ENCODE measurements at regions not wholly inside any gene's neighbourhood (a gene's known extent, or its start where the extent isn't known, plus 50 kb on each side); places are given as distances from the start of the nearest gene placed in this dataset.

- peaks cover 2% of the 10 kb centered on the region for H3K9me3 Mint-ChIP-seq
- peaks cover 2% of the 10 kb centered on the region for H3K27me3 Mint-ChIP-seq (ENCODE audit: low read depth)
- TF ChIP-seq CTCF (conservative IDR thresholded peaks at IDR 0.05), result no peak
- H3K4me3 Mint-ChIP-seq, result no peak overlapping the region
- no peak for DNase-seq (ENCODE audit: low read depth, low spot score)
- no peaks in the 10 kb centered on the region for H3K36me3 Mint-ChIP-seq (ENCODE audit: low read depth)
- H3K27ac Mint-ChIP-seq (ENCODE audit: unreplicated experiment), result no peak overlapping the region
- H3K4me1 Mint-ChIP-seq, result peaks cover 4% of the 10 kb centered on the region
These were observed 752.9 kb upstream of the CT83 start for GRCh38 chrX:117215683-117216082.

GRCh38 chrX:117196481-117196880 lies 733.7 kb upstream of the CT83 start:
- H3K4me1 Mint-ChIP-seq, result no peaks in the 10 kb centered on the region
- H3K9me3 Mint-ChIP-seq, result peaks cover 5% of the 10 kb centered on the region
- TF ChIP-seq CTCF (conservative IDR thresholded peaks at IDR 0.05), result no peak
- no peaks in the 10 kb centered on the region for H3K36me3 Mint-ChIP-seq (ENCODE audit: low read depth)
- no peak overlapping the region for H3K27ac Mint-ChIP-seq (ENCODE audit: unreplicated experiment)
- H3K27me3 Mint-ChIP-seq (ENCODE audit: low read depth), result no peaks in the 10 kb centered on the region
- DNase-seq (ENCODE audit: low read depth, low spot score), result no peak
- H3K4me3 Mint-ChIP-seq, result no peak overlapping the region

- peaks cover 11% of the 10 kb centered on the region for H3K9me3 Mint-ChIP-seq
- no peak overlapping the region for H3K4me3 Mint-ChIP-seq
- no peaks in the 10 kb centered on the region for H3K27me3 Mint-ChIP-seq (ENCODE audit: low read depth)
- no peaks in the 10 kb centered on the region for H3K4me1 Mint-ChIP-seq
- no peak for DNase-seq (ENCODE audit: low read depth, low spot score)
- peaks cover 4% of the 10 kb centered on the region for H3K36me3 Mint-ChIP-seq (ENCODE audit: low read depth)
- H3K27ac Mint-ChIP-seq (ENCODE audit: unreplicated experiment), result no peak overlapping the region
- no peak for TF ChIP-seq CTCF (conservative IDR thresholded peaks at IDR 0.05)
These were observed 684.5 kb upstream of the CT83 start for GRCh38 chrX:117147249-117147648.

- Mint-ChIP-seq H3K9me3 (peaks cover 2% of the 10 kb centered on the region), H3K27ac (ENCODE audit: unreplicated experiment) (no peak overlapping the region), H3K4me1 (no peaks in the 10 kb centered on the region), H3K4me3 (no peak overlapping the region), H3K36me3 (ENCODE audit: low read depth) (no peaks in the 10 kb centered on the region), H3K27me3 (ENCODE audit: low read depth) (peaks cover 2% of the 10 kb centered on the region)
- DNase-seq (ENCODE audit: low read depth, low spot score), result no peak
- no peak for TF ChIP-seq CTCF (conservative IDR thresholded peaks at IDR 0.05)
These were observed 675.3 kb upstream of the CT83 start for GRCh38 chrX:117138070-117138469.

- Mint-ChIP-seq H3K36me3 (ENCODE audit: low read depth) (no peaks in the 10 kb centered on the region), H3K4me1 (no peaks in the 10 kb centered on the region), H3K27me3 (ENCODE audit: low read depth) (peaks cover 2% of the 10 kb centered on the region), H3K27ac (ENCODE audit: unreplicated experiment) (no peak overlapping the region), H3K9me3 (peaks cover 3% of the 10 kb centered on the region), H3K4me3 (no peak overlapping the region)
- no peak for TF ChIP-seq CTCF (conservative IDR thresholded peaks at IDR 0.05)
- DNase-seq (ENCODE audit: low read depth, low spot score), result no peak
These were observed 672.2 kb upstream of the CT83 start for GRCh38 chrX:117134983-117135382.

GRCh38 chrX:117120700-117121099 lies 657.9 kb upstream of the CT83 start:
- Mint-ChIP-seq H3K4me1 (no peaks in the 10 kb centered on the region), H3K4me3 (no peak overlapping the region), H3K36me3 (ENCODE audit: low read depth) (peaks cover 3% of the 10 kb centered on the region), H3K9me3 (peaks cover 12% of the 10 kb centered on the region), H3K27me3 (ENCODE audit: low read depth) (no peaks in the 10 kb centered on the region), H3K27ac (ENCODE audit: unreplicated experiment) (no peak overlapping the region)
- DNase-seq (ENCODE audit: low read depth, low spot score), result no peak
- TF ChIP-seq CTCF (conservative IDR thresholded peaks at IDR 0.05), result no peak

Measured in neural crest cell (in vitro differentiated cells).